GM12864 (cell line): ENCODE measurements at regions not wholly inside any gene's neighbourhood (a gene's known extent, or its start where the extent isn't known, plus 50 kb on each side); places are given as distances from the start of the nearest gene placed in this dataset.

ENCODE experiments used
- DNase-seq: peaks from one replicate; pipeline ENCODE4 v3.0.0-alpha.2; 2011; ENCODE audit warnings: low read depth
- H3K4me3 ChIP-seq: 2 replicates; pipeline ENCODE4 v1.5.1; 2011; ENCODE audit warnings: mild to moderate bottlenecking, low read depth, low read length, control low read depth
- CTCF ChIP-seq: IDR thresholded peaks from 2 replicates; pipeline ENCODE4 v1.5.1; 2011; ENCODE audit warnings: low read depth, mild to moderate bottlenecking, moderate library complexity, low read length, control low read depth, inconsistent platforms; ENCODE audit errors: missing control alignments

- TF ChIP-seq CTCF, result no peak
Observed at GRCh38 chr14:101247842-101248725, 313.2 kb upstream of the DIO3 start.

GRCh38 chr14:101248840-101249675, 312.2 kb upstream of the DIO3 start:
- no peak for TF ChIP-seq CTCF
- H3K4me3 ChIP-seq, result no peak overlapping the region
- DNase-seq, result no peak

More at GRCh38 chr14:101247842-101248725, 313.2 kb upstream of the DIO3 start:
- DNase-seq, result no peak
- H3K4me3 ChIP-seq, result no peak overlapping the region

- DNase-seq, result no peak
- H3K4me3 ChIP-seq, result no peak overlapping the region
- no peak for TF ChIP-seq CTCF
Observed at GRCh38 chr14:101249676-101250036, 311.6 kb upstream of the DIO3 start.

- no peak overlapping the region for H3K4me3 ChIP-seq
- no peak for DNase-seq
- TF ChIP-seq CTCF, result no peak
Observed at GRCh38 chr14:101250336-101250947, 310.9 kb upstream of the DIO3 start.

GRCh38 chr14:101250948-101251811, 310.1 kb upstream of the DIO3 start:
- H3K4me3 ChIP-seq, result no peak overlapping the region
- no peak for DNase-seq
- TF ChIP-seq CTCF, result no peak

- H3K4me3 ChIP-seq, result no peak overlapping the region
- DNase-seq, result no peak
- TF ChIP-seq CTCF, result no peak
Observed at GRCh38 chr14:101251812-101252442, 309.4 kb upstream of the DIO3 start.
